Medulla oblongata (tissue), 1 donor: ENCODE measurements at regions not wholly inside any gene's neighbourhood (a gene's known extent, or its start where the extent isn't known, plus 50 kb on each side); places are given as distances from the start of the nearest gene placed in this dataset.
A peak's percentile ranks its signal among the peaks of the same experiment; 100 is the strongest.

Experiments used
- DNase-seq: peaks from one replicate; pipeline ENCODE4 v3.0.0-alpha.2; 2015; ENCODE audit errors: extremely low spot score

DNA sequence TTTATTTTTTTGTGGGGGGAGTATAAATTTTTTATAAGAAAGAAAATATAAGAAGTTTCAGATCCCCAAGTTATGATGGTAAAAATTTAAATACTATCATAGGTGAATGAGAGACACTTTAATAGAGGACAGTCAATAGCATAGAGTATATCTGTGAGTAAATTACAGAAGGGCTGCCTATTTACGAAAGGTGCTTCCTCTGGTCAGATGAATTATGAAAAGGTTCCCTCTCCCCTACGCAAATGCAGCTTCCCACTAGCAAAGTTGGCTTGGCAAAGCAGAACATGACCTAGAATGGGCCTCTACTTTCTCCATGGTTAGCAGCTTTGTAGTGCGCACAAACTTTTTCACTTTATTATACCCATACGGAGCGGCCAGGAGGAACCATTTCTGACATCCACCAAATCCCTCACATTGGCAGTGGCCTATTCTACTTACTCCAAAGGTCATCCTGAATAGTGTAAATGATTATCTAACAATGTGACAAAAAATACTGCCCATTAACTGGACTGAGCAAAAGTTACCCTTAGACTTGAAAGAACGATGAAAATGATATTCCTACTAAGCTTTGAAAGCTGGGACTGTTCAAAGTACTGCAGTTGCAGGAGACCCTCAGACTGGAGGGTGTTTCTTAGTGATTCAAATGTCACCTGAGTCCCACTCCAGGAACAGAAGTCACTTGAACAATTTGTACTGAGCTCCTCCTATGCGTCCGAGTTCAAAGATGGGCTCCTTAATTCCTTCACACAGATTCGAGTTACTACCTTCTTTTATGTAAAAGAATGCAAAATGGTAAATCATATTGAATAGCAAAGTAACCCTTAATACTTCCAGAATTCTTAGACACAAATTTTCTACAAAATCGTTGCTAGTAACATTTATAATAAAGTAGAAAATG, 148.5 kb downstream of the NOL4 start:
- DNase-seq: no peak

DNA sequence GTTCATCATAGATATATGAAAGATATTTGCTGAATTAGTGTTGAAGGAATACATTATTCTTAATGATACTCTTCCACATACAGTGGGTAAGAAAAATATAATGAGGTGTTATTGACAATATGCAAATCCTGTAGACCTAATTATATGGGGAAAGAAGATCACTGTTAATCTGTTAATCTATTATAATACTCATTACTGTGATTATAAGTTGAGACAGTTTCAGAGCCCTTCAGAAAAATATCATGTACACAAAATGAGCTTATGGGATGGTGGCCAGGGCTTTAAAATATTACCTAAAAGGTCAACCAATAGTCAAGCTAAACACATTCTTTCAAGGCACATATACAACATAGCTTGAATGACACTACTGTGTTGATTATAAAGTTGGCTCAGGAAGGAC, 163.5 kb downstream of the NOL4 start:
- DNase-seq: no peak

DNA sequence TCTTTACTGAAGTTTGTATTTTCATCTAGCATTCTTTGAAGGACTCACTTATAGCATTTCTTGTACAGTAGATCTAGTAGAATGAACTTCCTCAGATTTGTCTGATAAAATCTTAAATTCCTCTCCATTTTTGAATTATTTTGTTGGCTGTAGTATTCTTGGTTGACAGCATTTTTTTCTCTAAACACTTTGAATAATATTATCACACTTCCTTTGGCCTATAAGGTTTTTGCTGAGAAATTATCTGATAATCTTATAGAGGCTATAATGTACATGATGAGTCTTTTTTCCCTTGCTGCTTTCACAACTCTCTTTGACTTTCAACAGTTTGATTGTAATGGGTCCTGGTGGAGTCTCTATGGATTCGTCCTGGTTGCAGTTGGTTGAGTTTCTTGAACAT, 169.5 kb downstream of the NOL4 start:
- no peak for DNase-seq

DNA sequence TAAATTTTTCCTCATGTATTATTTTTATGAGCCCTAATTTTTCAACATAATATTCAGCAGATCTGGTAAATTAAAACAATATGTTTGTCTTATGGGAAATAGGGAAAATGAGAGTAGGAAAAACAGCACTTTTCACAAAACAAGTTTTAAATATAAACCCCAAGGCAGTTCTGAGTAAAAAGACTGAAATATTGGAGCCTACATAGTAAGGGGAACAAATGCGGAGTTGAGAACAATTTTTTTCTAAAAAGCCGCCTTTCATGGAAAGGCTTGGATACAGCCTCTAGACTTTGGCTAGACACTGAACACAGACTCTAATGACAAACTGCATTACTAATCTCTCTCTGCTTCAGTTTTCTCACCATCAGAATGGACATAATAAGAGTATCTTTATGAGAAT, 174.1 kb downstream of the NOL4 start:
- no peak for DNase-seq

DNA sequence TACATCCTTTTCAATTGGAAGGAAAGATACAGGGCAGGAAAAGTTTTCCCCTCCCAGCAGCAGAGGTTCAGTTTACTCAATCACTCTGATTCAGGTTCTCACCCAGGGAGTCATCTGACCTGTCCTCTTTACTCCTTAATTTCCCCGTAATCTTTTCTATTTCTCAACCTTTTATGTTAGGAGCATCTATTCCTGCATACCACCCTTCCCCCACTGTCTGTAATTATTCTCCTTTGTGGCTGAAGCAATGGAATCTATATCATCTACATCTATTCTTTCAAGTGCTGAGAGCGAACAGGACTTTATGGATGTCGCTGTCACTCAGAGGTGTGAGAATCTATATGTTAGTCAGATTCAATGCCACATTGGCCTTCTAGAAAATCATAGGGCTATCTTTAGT, 175.2 kb downstream of the NOL4 start:
- DNase-seq: no peak

DNA sequence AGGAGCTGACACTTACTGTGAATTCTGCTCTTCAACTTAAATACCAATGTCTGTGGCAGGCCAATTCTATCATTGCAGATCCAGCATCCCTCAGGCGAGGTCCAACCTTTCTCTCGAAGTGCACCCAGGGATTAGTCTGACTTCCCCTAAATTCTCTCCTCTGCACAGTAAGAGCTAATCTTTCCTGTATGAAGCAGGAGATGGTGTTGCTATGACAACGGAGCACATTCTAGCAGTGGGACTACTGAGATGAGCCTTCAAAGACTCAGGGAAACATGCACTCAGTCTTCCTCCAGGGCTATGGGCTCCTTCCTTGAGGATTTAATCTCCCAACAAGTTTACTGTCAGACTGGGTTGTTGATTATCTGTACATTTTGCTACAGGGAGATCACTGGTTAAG, 176.3 kb downstream of the NOL4 start:
- DNase-seq: no peak

DNA sequence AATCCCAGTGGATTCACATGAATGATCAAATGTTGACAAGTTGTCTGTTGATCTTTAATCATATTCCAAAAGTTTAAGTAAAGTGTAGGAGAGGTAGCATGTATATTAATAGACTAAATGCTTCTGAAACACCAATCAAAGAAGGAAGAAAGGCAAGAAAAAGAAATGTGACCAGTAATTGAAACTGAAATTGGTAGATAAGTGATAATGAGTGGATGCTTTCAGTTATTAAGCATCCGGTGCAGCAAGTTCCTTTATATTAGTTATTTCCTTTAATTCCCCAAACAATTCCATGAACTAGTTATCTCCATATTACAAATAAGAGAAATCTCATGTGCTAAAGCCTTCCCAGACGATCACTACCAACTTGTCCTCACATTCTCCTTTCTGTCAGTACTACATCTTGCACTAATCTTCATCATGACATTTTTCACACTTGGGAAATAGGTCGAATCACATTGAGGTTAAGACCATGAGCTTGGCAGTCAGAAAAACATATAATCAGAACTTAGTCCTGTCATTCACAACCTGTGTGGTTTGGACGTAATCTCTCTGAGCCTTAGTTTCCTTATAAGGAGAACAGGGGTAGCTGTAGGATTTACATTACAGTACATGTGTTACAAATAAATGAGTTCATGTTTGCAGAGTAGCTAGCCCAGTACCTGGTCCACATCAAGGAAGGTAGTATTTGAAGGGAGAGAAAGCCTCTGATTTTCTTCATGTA, 182.1 kb downstream of the NOL4 start:
- DNase-seq: no peak

DNA sequence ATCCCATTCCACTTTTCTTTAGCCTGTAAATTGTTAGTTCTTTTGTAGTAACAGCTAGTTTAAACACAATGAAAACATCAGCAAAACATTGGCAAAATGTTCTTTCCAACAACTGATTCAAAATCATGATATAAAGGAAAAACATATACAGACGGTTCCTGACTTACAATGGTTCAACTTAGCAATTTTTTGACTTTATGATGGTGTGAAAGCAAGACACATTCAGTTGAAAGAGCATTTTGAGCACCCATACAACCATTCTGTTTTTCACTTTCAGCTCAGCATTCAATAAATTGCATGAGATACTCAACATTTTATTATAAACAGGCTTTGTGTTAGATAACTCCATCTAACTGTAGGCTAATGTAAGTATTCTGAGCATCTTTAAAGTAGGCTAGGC, 185.1 kb downstream of the NOL4 start:
- DNase-seq: no peak

DNA sequence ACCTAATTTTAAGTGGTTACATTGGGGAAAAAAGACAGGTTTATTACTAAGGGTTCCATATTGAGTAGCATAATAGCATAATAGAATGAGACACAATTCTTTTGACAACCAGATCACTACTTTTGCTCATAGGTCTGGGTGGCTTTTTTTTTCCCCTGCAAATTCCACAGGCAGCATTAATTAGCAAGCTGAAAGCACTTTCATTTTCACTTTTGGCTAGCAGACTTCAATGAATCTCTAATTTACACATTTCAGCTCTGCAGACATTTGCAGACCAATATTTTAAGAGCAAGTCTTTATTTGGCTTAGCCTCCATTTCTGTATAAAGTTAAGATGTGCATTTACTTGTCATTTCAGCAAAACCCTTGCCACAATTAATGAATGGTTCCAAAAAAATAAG, 185.5 kb downstream of the NOL4 start:
- peak; percentile 32 for DNase-seq

DNA sequence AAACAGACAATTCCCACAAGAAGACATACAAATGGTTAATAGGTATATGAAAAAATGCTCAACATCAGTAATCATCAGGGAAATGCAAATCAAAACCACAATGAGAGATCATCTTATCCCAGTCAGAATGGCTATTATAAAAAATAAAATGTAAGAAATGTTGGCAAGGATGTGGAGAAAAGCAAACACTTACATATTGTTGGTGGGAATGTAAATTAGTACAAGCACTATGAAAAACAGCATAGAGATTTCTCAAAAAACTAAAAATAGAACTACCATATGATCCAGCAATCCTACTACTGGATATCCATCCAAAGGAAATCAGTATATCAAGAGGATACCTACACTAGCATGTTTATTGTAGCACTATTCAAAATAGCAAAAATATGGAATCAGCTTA, 186.6 kb downstream of the NOL4 start:
- DNase-seq: no peak

DNA sequence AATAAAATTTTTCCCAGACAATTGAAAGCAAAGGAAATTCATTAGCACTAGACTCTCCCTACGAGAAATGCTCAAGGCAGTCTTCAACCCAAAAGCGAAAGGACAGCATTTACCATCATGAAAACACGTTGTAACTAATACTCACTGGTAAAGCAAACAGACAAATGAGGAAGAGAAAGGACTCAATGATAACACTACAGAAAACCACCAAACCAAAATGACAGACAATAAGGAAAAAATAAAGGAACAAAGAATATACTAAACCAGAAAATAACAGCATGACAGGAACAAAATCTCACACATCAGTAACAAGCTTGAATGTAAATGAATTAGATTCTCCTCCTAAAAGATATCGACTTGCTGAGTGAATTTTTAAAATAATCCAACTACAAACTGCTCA, 190.7 kb downstream of the NOL4 start:
- DNase-seq: no peak

DNA sequence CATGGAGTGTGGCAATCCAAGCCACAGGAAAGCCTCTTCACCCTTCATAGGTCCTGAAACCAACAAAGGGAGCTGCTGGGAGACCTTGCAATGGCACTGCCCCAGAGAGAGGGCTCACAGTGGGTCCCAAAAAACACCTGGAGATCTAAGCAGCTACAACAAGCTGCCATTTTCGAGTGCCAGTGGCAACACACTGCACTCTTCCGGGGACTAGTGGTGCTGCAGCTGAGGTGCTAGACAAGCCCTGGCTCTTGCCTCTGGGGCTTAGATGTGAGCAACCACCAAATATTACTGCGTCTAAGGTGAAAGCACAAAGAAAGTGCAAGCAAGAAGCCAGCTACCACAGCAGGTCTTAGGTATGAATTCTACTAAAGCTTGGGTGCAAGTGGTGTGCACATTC, 192.9 kb downstream of the NOL4 start:
- DNase-seq: no peak

DNA sequence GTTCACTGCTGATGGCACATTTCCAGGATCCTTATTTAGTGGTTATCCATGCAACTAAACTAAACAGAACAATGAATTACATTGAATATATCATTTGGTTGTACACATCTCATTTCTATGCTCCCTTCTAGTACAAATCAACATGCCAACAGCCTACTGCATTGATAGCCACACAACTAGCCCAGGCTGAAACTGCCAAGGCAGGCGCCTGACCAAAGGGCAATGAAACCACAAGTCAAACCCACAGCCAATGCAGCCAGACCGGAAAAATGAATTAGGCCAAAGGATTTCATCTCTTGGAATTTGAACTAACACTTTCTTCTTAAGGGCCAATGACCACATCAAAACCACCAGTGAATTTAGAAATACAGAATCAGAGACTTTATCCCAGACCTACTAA, 196.4 kb downstream of the NOL4 start:
- DNase-seq: peak; percentile 7

DNA sequence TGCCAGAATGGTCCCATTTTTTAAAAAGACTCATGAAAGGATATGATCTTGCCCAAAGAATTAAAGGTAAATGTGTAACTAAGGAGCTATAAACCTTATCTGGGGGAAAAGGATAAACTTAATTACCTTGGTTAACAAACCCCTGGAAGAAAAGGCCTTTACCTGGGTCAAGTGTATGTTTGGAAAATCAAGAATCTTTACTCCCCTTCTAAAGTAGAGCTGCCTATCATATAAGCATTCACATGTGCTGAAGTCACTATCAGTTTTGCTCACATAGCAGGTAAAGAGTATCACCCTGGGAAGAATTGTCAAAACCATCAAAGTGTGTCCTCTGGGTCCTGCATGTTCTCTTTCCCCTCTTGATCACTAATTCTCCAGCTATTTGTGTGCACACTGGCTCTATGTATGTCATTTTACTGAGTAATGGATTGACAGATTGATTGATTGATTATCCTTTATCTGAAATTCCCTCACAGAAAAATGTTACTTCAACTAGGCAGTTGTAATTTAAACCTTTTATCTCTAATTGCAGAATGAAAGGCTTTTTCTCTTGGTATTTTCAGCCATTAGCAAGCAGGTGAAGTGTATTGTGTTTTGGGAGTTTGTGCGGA, 199.4 kb downstream of the NOL4 start:
- no peak for DNase-seq

DNA sequence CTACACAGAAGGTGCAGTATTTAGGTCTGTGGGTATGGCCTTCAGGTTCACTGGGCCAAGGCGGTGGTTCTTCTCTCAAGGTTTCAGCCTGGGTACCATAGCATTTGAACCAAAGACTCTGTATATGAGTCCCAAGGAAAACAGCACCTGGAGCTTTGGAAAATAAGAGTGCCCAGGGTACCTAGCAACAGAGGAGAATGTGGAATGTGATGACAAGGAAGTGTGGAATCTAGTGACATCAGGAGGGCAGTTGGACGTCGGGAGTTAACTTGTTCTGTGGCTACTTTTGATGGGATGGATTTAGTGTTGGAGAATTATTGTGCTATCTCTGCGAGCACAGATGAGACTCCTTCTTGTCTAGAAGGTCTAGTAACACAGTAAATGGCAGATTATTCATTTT, 201.2 kb downstream of the NOL4 start:
- no peak for DNase-seq

DNA sequence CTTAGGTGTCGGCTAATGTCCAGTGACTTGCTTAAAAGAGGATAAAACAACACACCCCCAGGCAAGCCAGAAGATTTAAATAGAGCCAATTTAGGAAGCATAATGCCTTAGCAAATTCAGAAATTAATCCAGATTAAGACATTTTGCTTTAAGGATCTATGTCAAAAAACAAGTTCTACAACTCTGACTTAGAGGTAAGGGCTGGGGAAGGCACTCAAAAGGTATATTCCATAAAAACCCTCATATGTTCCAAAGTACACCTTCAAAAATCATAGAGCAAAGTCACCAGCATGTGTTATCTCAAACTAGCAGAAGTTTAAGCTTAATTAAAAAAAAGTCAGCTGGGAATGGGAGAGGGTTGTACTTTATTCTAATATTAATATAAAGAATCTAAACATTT, 206.4 kb downstream of the NOL4 start:
- no peak for DNase-seq

DNA sequence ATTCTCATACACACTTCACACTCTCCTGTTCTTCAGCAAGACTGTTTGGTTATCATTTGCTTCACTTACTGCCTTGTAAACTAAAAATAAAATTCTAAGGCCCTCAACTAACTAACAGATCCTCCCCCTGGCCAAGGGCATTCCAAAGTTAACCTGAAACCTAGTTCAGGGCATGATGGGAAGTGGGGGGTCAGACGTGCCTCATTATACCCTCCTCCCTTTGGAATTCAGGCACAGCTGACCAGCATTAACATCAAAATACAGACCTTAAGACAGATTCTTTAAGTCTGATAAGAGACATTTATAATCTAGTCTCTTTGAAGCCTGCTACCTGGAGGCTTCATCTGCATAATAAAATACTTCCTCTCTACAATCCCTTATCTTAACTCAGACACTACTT, 221.0 kb downstream of the NOL4 start:
- no peak for DNase-seq

DNA sequence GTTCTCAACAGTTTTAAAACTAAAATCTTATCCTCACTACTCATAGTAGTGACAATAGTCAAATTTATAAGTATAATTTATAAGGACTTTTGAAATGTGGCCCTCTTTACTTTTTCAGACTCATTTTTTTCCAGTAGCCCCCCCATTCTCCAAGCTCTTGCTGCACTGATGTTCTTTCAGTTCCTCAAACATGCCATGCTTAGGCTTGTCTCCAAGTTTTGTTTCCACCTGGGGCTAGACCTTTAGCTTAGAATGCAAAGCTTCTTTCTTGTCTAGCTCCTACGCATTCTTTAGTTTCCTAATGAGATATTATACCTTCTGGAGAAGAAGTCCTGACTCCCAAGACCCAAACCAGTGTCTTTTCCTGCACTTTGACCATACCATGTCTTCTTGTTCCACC, 222.6 kb downstream of the NOL4 start:
- DNase-seq: no peak

DNA sequence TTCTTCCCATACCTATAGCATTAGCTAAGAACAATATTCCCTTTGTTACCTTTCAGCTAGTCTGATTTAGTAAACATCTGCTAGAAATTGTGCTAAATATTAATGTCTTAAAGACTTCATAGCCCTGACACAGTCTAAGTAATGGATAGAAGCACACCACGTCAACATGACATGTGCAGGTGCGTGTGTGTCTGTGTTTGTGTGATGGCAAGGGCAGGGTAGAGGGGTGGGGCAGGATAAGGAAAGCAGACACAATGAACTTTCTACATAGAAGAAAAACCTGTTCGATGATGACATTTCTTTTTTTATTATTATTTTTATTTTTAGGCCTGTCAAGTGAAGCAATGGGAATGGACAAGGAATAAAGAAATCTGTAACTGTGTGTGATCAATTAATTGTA, 223.3 kb downstream of the NOL4 start:
- DNase-seq: no peak

DNA sequence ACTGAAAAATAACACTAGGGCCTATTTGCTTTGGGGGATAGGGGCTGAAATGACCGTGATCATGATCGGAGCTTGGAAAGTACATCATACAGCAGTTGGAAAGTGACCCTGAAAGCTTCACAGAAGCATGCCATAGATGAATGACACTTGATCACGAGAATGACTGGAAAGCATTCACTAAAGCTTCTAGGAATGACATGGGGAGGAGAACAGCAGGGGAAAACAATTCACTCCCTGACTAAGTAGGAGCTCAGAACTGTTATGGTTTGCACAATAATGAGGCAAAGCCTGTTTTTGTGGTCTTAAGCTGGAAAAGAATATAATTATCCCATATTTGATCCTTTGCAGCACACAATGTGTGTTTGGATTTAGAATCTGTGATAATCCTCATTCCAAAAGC, 237.5 kb downstream of the NOL4 start:
- no peak for DNase-seq

DNA sequence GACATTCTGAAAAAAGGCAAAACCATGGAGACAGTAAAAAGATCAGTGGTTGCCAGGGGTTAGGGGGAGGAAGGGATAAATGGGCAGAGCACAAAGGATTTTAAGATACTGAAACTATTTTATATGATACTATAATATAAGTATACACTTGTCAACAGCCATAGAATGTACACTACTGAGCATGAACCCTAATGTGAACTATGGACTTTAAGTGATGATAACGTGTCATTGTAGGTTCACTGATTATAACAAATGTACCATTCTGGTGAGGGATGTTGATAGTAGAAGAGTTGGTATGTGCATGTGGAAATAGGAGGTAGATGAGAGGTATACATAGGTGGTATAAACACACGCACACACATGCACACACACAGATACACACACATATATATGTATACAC, 241.6 kb downstream of the NOL4 start:
- DNase-seq: no peak

DNA sequence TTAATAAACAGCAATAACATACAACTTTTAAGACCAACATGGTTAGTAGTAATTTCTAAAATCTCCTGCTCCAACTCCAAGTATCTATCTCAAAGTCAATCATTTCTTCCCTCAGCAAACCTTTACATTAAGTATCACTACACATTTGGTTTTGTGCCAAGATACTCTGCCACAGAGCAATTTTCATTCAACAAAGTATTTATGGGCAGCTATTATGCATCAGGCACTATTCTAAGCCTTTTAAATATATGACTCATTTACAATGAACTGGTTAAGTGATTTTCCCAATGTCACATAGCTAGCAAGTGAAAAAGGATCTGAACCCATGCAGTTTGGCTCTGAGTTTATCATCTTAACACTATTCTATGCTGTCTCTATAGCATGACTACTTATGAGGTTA, 264.3 kb downstream of the NOL4 start:
- no peak for DNase-seq

DNA sequence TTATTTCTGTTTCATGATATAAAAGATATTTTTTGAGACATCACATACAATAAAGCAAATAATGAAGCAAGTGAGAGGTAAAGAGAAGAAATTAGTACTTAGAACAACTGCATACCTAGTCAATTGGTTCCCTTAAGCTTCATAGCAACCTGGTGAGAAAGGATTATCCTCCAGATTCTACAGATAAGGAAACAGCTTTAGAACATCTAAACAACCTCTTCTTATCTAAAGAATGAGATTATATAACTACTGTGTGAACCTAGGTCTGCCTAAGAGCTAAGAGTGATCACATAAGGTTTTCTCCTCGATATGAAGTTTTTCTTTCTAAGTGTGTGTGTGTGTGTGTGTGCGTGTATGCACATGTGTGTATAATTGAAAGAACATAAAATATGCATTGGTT, 265.1 kb downstream of the NOL4 start:
- DNase-seq: no peak
